Kidney epithelial cell (primary cell): ENCODE measurements at regions not wholly inside any gene's neighbourhood (a gene's known extent, or its start where the extent isn't known, plus 50 kb on each side); places are given as distances from the start of the nearest gene placed in this dataset.

Experiments used
- DNase-seq: peaks from one replicate; pipeline ENCODE4 v3.0.0-alpha.2; 2010; ENCODE audit warnings: low read depth
- H3K27me3 ChIP-seq: 2 replicates; pipeline ENCODE4 v1.6.0; 2011; ENCODE audit warnings: low read length; ENCODE audit not compliant: control insufficient read depth, insufficient read depth
- H3K36me3 ChIP-seq: 2 replicates; pipeline ENCODE4 v1.5.1; 2011; ENCODE audit warnings: low read length; ENCODE audit not compliant: control insufficient read depth, insufficient read depth
- H3K4me3 ChIP-seq: 2 replicates; pipeline ENCODE4 v1.5.1; 2011; ENCODE audit warnings: low read depth, mild to moderate bottlenecking, control low read depth, low read length
- CTCF ChIP-seq: IDR thresholded peaks from 2 replicates; pipeline ENCODE4 v1.5.1; 2011; ENCODE audit warnings: mild to moderate bottlenecking, moderate library complexity, low read length, control low read depth, inconsistent platforms; ENCODE audit not compliant: insufficient read depth, poor library complexity, severe bottlenecking

- no peak for DNase-seq
- H3K4me3 ChIP-seq = no peak overlapping the region
- no peaks in the 10 kb centered on the region for H3K36me3 ChIP-seq
- H3K27me3 ChIP-seq = no peaks in the 10 kb centered on the region
- TF ChIP-seq CTCF = no peak
Measured at GRCh38 chr20:21607971-21608725, 94.3 kb upstream of the NKX2-2 start.

GRCh38 chr20:21601799-21602198, 87.9 kb upstream of the NKX2-2 start:
- Histone ChIP-seq H3K4me3 (no peak overlapping the region), H3K27me3 (no peaks in the 10 kb centered on the region), H3K36me3 (no peaks in the 10 kb centered on the region)
- no peak for DNase-seq
- TF ChIP-seq CTCF = no peak

GRCh38 chr20:21586682-21587081, 72.8 kb upstream of the NKX2-2 start:
- TF ChIP-seq CTCF = no peak
- no peaks in the 10 kb centered on the region for H3K36me3 ChIP-seq
- no peak for DNase-seq
- H3K27me3 ChIP-seq = no peaks in the 10 kb centered on the region
- no peak overlapping the region for H3K4me3 ChIP-seq

GRCh38 chr20:21583486-21584168, 69.8 kb upstream of the NKX2-2 start:
- Histone ChIP-seq H3K4me3 (no peak overlapping the region), H3K36me3 (no peaks in the 10 kb centered on the region), H3K27me3 (no peaks in the 10 kb centered on the region)
- TF ChIP-seq CTCF = no peak
- no peak for DNase-seq

GRCh38 chr20:21577551-21577950, 63.7 kb upstream of the NKX2-2 start:
- DNase-seq = no peak
- Histone ChIP-seq H3K27me3 (no peaks in the 10 kb centered on the region), H3K36me3 (no peaks in the 10 kb centered on the region), H3K4me3 (no peak overlapping the region)
- no peak for TF ChIP-seq CTCF
